Nephron (organoid): ENCODE measurements at regions not wholly inside any gene's neighbourhood (a gene's known extent, or its start where the extent isn't known, plus 50 kb on each side); places are given as distances from the start of the nearest gene placed in this dataset.

Experiments used
- H3K27ac Mint-ChIP-seq, 3 experiments: 2 replicates each; pipeline ENCODE4 v1.8.0; 2020; ENCODE audit warnings: mixed read lengths in 3 of 3, mild to moderate bottlenecking in 2 of 3, moderate library complexity in 1 of 3
- H3K27me3 Mint-ChIP-seq: 2 replicates; pipeline ENCODE4 v1.8.0; 2021; ENCODE audit warnings: low read depth, mild to moderate bottlenecking, moderate library complexity, mixed read lengths
- H3K36me3 Mint-ChIP-seq: 2 replicates; pipeline ENCODE4 v1.8.0; 2020; ENCODE audit warnings: low read depth, mixed read lengths
- H3K4me1 Mint-ChIP-seq: 2 replicates; pipeline ENCODE4 v1.8.0; 2020; ENCODE audit warnings: mixed read lengths
- H3K4me3 Mint-ChIP-seq, 3 experiments: 2 replicates each; pipeline ENCODE4 v1.8.0; 2020; ENCODE audit warnings: mild to moderate bottlenecking in 3 of 3, mixed read lengths in 3 of 3, moderate library complexity in 2 of 3
- H3K9me3 Mint-ChIP-seq: 2 replicates; pipeline ENCODE4 v1.8.0; 2020; ENCODE audit warnings: mixed read lengths
- TF ChIP-seq, protein P1 (sequence below), 3 experiments: fragments of 200-600 bp; sonication (generic); IDR thresholded peaks; one replicate each; pipeline ENCODE4 v1.5.0; 2021; ENCODE audit warnings: antibody characterized with exemption in 3 of 3; ENCODE audit not compliant: unreplicated experiment in 3 of 3

DNA sequence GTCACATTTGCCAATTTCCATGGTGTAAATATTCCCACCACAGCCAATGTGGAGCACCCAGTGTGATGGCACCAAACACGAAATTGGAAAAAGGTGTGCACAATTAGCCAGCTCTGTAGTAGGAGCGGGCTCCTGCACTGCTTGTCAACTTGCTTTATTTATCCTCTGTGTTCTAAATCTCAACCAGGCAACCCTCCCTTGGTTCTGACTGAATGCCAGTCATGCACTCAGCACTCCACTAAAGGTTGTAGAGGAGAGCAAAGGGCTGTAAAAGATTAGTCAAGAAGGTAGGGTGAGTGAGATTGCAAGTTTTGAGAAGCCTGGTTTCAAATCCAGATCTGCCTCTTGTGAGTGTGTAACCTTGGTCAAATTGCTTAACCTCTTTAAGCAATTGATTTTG lies 71.5 kb upstream of the EGR2 start:
- Mint-ChIP-seq H3K4me1 (no peaks in the 10 kb centered on the region), H3K36me3 (no peaks in the 10 kb centered on the region), H3K27ac (no peak overlapping the region), H3K4me3 (no peak overlapping the region), H3K27me3 (peaks cover 13% of the 10 kb centered on the region), H3K9me3 (no peaks in the 10 kb centered on the region)
- TF ChIP-seq, protein P1, sequence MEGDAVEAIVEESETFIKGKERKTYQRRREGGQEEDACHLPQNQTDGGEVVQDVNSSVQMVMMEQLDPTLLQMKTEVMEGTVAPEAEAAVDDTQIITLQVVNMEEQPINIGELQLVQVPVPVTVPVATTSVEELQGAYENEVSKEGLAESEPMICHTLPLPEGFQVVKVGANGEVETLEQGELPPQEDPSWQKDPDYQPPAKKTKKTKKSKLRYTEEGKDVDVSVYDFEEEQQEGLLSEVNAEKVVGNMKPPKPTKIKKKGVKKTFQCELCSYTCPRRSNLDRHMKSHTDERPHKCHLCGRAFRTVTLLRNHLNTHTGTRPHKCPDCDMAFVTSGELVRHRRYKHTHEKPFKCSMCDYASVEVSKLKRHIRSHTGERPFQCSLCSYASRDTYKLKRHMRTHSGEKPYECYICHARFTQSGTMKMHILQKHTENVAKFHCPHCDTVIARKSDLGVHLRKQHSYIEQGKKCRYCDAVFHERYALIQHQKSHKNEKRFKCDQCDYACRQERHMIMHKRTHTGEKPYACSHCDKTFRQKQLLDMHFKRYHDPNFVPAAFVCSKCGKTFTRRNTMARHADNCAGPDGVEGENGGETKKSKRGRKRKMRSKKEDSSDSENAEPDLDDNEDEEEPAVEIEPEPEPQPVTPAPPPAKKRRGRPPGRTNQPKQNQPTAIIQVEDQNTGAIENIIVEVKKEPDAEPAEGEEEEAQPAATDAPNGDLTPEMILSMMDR (IDR thresholded peaks at IDR 0.05; ENCODE audit: unreplicated experiment in 3 of 3): no peak

DNA sequence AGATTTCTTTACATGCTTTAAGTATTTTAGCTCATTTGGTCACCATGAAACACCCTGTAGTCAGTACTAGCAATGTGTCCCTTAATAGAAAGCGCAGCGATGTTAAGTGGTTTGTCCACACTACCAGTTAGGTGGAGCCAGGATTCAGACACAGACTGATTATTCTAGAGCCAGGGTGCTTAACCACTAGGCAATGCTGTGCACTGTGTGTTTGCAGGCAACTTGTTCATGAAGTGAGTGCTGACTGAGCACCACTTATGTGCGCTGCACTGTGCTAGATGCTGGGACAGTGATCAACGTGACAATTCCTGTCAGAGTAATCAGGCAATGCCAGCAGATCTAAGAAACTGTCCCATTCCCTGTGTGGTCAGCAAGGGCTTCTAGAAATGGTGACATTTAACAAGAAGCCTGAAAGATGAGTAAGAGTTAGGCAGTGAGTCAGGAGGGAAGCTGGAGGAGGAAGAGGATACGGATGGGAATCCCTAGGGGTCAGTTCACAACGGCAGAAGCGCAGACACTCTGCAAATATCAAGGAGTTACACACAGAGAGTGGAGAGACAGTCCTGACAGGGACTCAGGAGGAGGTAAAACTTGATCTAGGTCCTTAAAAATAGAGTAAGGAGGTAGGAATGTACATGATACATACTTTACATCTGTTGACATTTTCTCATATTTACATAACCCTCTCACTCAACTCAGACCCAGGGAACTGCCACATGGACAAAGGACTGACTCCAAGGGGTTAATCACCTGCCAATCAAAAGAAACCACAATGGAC lies 69.7 kb upstream of the EGR2 start:
- no peaks in the 10 kb centered on the region for H3K4me1 Mint-ChIP-seq
- no peak overlapping the region for H3K27ac Mint-ChIP-seq

DNA sequence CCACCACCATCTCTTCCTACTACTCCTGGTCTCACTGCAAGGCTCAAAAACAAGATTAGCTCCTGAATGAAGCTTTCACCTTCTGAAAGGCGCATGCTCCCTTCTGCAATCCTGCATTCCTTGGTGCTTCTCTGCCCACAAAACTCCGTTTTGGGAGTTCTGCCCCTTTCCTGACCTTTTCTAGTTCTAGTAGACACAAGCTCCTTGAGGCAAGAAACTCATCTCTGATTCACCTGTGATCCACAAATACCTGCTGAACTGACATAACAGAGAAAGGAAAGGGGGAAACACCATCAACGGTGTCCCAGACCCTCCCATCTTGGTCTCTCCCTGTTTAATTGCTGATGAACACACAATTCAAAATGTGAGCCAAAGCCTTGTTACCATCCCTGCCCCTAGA lies 64.0 kb upstream of the EGR2 start:
- TF ChIP-seq, protein P1 (IDR thresholded peaks at IDR 0.05; ENCODE audit: unreplicated experiment in 3 of 3): no peak
- H3K9me3 Mint-ChIP-seq: no peaks in the 10 kb centered on the region
- H3K4me3 Mint-ChIP-seq: no peak overlapping the region
- H3K27ac Mint-ChIP-seq: no peak overlapping the region
- H3K4me1 Mint-ChIP-seq: no peaks in the 10 kb centered on the region
- H3K27me3 Mint-ChIP-seq: peaks cover 7% of the 10 kb centered on the region
- no peaks in the 10 kb centered on the region for H3K36me3 Mint-ChIP-seq

More for the DNA sequence above, 69.7 kb upstream of the EGR2 start:
- Mint-ChIP-seq H3K27me3 (peaks cover 13% of the 10 kb centered on the region), H3K36me3 (no peaks in the 10 kb centered on the region), H3K4me3 (no peak overlapping the region), H3K9me3 (no peaks in the 10 kb centered on the region)
- TF ChIP-seq, protein P1 (IDR thresholded peaks at IDR 0.05; ENCODE audit: unreplicated experiment in 3 of 3): no peak

DNA sequence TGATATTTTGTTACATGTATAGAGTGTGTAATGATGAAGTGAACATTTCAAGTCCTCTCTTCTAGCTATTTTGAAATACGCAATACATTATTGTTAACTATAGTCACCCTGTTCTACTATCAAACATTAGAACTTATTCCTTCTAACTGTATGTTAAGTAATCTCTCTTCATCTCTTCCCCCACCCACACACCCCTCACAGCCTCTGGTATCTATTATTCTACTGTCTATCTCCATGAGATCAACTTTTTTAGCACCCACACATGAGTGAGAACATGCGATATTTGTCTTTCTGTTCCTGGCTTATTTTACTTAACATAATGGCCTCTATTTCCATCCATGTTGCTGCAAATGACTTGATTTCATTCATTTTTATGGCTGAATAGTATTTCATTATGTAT lies 57.7 kb upstream of the EGR2 start:
- H3K36me3 Mint-ChIP-seq: no peaks in the 10 kb centered on the region
- TF ChIP-seq, protein P1 (IDR thresholded peaks at IDR 0.05; ENCODE audit: unreplicated experiment in 3 of 3): no peak
- no peak overlapping the region for H3K4me3 Mint-ChIP-seq
- peaks cover 8% of the 10 kb centered on the region for H3K27me3 Mint-ChIP-seq
- no peaks in the 10 kb centered on the region for H3K4me1 Mint-ChIP-seq
- no peak overlapping the region for H3K27ac Mint-ChIP-seq
- H3K9me3 Mint-ChIP-seq: no peaks in the 10 kb centered on the region

DNA sequence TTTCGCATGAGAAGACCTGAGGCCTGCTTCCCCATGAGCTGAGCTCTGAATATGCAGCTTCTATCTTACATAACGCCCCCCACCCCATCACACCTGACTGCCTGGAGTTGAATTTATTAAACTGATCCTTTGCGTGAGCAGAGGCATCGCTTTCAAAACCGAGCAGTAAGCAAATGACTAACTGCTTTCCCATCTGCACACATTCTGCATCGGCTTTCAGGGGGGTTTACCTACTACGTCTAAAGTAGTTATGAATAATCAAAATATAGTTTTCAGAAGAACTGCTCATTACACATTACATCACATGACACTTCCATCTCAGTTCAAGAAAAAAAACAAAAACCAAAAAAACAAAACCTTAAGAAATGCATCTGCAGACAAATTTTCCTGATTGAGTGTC lies 54.7 kb upstream of the EGR2 start:
- H3K36me3 Mint-ChIP-seq: no peaks in the 10 kb centered on the region
- no peaks in the 10 kb centered on the region for H3K4me1 Mint-ChIP-seq
- no peaks in the 10 kb centered on the region for H3K9me3 Mint-ChIP-seq
- TF ChIP-seq, protein P1 (IDR thresholded peaks at IDR 0.05; ENCODE audit: unreplicated experiment in 3 of 3): no peak
- H3K4me3 Mint-ChIP-seq: no peak overlapping the region
- H3K27me3 Mint-ChIP-seq: peaks cover 8% of the 10 kb centered on the region
- H3K27ac Mint-ChIP-seq: no peak overlapping the region

DNA sequence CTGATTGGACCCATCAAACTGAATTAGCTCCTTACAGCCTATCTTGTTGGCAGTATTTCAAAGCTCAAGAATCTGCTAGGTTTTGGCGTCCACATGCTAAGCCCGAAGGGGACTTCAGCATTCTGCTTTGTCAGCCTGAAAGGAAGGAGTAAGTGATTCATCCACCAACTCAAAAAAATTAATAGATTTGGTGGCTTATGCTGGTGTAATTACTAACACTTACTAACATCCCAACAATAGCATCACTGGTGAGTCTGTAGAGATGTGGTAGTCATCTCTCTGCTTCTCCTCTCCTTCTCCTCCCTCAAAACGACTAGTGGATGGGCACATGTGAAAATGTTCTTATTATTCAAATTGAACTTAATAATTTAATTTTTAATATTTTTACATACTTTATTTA lies 53.8 kb upstream of the EGR2 start:
- peaks cover 8% of the 10 kb centered on the region for H3K27me3 Mint-ChIP-seq
- no peak overlapping the region for H3K4me3 Mint-ChIP-seq
- no peaks in the 10 kb centered on the region for H3K9me3 Mint-ChIP-seq
- H3K27ac Mint-ChIP-seq: no peak overlapping the region
- no peaks in the 10 kb centered on the region for H3K4me1 Mint-ChIP-seq
- TF ChIP-seq, protein P1 (IDR thresholded peaks at IDR 0.05; ENCODE audit: unreplicated experiment in 3 of 3): no peak
- no peaks in the 10 kb centered on the region for H3K36me3 Mint-ChIP-seq
